Lower leg skin (tissue), 4 donors: ENCODE measurements at regions not wholly inside any gene's neighbourhood (a gene's known extent, or its start where the extent isn't known, plus 50 kb on each side); places are given as distances from the start of the nearest gene placed in this dataset.

ENCODE experiments used
- DNase-seq, 2 donors: peaks; one replicate each; pipeline ENCODE4 v3.0.0-alpha.2; 2019; ENCODE audit warnings: low spot score in 2 of 2
- H3K4me3 ChIP-seq: fragments of 200-600 bp; sonication (generic); 2 replicates; pipeline ENCODE4 v1.5.1; 2017; ENCODE audit warnings: mild to moderate bottlenecking, low read depth; ENCODE audit not compliant: poor library complexity, severe bottlenecking
- POLR2A ChIP-seq, 2 donors: fragments of 450-650 bp; IDR thresholded peaks; one replicate each; pipeline ENCODE4 v1.6.1; 2016 to 2017; ENCODE audit warnings: antibody characterized with exemption in 2 of 2, mild to moderate bottlenecking in 1 of 2, moderate library complexity in 1 of 2
- WGBS, 2 donors: methylation state at CpG; one replicate each; pipeline ENCODE4 v1.1.5; 2018; 5-methylcytosine and 5-hydroxymethylcytosine counted together
- intact Hi-C: fragments of 100-400 bp; cut with DNase I; formaldehyde crosslinking; loops from one replicate; pipeline ENCODE4 v1.15.0; 2023; ENCODE audit warnings: low total_unique reads
- TF ChIP-seq, protein P1 (sequence below), 3 donors: fragments of 450-650 bp; IDR thresholded peaks; one replicate each; pipeline ENCODE4 v1.5.1; 2016; ENCODE audit warnings: antibody characterized with exemption in 3 of 3, mild to moderate bottlenecking in 3 of 3, moderate library complexity in 2 of 3

GRCh38 chr12:58487678-58488161, 432.6 kb downstream of the LRIG3 start:
- TF ChIP-seq POLR2A (IDR thresholded peaks at IDR 0.05) = no peak
- TF ChIP-seq, protein P1, sequence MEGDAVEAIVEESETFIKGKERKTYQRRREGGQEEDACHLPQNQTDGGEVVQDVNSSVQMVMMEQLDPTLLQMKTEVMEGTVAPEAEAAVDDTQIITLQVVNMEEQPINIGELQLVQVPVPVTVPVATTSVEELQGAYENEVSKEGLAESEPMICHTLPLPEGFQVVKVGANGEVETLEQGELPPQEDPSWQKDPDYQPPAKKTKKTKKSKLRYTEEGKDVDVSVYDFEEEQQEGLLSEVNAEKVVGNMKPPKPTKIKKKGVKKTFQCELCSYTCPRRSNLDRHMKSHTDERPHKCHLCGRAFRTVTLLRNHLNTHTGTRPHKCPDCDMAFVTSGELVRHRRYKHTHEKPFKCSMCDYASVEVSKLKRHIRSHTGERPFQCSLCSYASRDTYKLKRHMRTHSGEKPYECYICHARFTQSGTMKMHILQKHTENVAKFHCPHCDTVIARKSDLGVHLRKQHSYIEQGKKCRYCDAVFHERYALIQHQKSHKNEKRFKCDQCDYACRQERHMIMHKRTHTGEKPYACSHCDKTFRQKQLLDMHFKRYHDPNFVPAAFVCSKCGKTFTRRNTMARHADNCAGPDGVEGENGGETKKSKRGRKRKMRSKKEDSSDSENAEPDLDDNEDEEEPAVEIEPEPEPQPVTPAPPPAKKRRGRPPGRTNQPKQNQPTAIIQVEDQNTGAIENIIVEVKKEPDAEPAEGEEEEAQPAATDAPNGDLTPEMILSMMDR (IDR thresholded peaks at IDR 0.05) = no peak
- 74 to 76% methylated on average over 1 of the region's 1 CpG for WGBS, 2 donors

GRCh38 chr12:58489394-58489793, 430.9 kb downstream of the LRIG3 start:
- WGBS, 2 donors = 71 to 74% methylated on average over 1 of the region's 1 CpG
- intact Hi-C loops = no loop called here
- DNase-seq = no peak
- no peak overlapping the region for H3K4me3 ChIP-seq
- TF ChIP-seq POLR2A (IDR thresholded peaks at IDR 0.05) = no peak
- TF ChIP-seq, protein P1 (IDR thresholded peaks at IDR 0.05) = no peak

More at GRCh38 chr12:58487678-58488161, 432.6 kb downstream of the LRIG3 start:
- intact Hi-C loops = no loop called here
- H3K4me3 ChIP-seq = no peak overlapping the region
- no peak for DNase-seq

- 40 to 49% methylated on average over 3 of the region's 3 CpGs for WGBS, 2 donors
- H3K4me3 ChIP-seq = no peak overlapping the region
- no peak for DNase-seq
- intact Hi-C loops = no loop called here
- TF ChIP-seq, protein P1 (IDR thresholded peaks at IDR 0.05) = no peak
- TF ChIP-seq POLR2A (IDR thresholded peaks at IDR 0.05) = no peak
Observed at GRCh38 chr12:58491306-58491705, 429.0 kb downstream of the LRIG3 start.

- 77 to 86% methylated on average over 4 of the region's 4 CpGs for WGBS, 2 donors
- no peak for DNase-seq
- no peak overlapping the region for H3K4me3 ChIP-seq
- intact Hi-C loops = no loop called here
- no peak for TF ChIP-seq POLR2A (IDR thresholded peaks at IDR 0.05)
- TF ChIP-seq, protein P1 (IDR thresholded peaks at IDR 0.05) = no peak
Observed at GRCh38 chr12:58496411-58497190, 423.7 kb downstream of the LRIG3 start.

GRCh38 chr12:58500399-58500798, 419.9 kb downstream of the LRIG3 start:
- H3K4me3 ChIP-seq = no peak overlapping the region
- TF ChIP-seq POLR2A (IDR thresholded peaks at IDR 0.05) = no peak
- TF ChIP-seq, protein P1 (IDR thresholded peaks at IDR 0.05) = no peak
- intact Hi-C loops = no loop called here
- DNase-seq = no peak
- 56 to 76% methylated on average over 2 of the region's 2 CpGs for WGBS, 2 donors
